ENCODE measurements at regions not wholly inside any gene's neighbourhood (a gene's known extent, or its start where the extent isn't known, plus 50 kb on each side); places are given as distances from the start of the nearest gene placed in this dataset.

- intact Hi-C loops (cut with micrococcal nuclease) = no loop called here
- Histone ChIP-seq H3K9me3 (replicated peaks) (no peaks in the 10 kb centered on the region), H3K4me3 (no peak overlapping the region), H3K27ac (replicated peaks) (no peak overlapping the region), H3K27me3 (ENCODE audit: low read depth) (no peaks in the 10 kb centered on the region), H3K4me1 (no peaks in the 10 kb centered on the region), H3K36me3 (no peaks in the 10 kb centered on the region)
- DNase-seq = no peak
- no peak for TF ChIP-seq CTCF (IDR thresholded peaks at IDR 0.05; ENCODE audit: borderline replicate concordance)
These were observed 1284.1 kb upstream of the ACO1 start for GRCh38 chr9:31100311-31100710.

- Histone ChIP-seq H3K9me3 (replicated peaks) (no peaks in the 10 kb centered on the region), H3K27me3 (ENCODE audit: low read depth) (no peaks in the 10 kb centered on the region), H3K4me1 (no peaks in the 10 kb centered on the region), H3K36me3 (no peaks in the 10 kb centered on the region), H3K27ac (replicated peaks) (no peak overlapping the region), H3K4me3 (no peak overlapping the region)
- DNase-seq = no peak
- intact Hi-C loops (cut with micrococcal nuclease) = no loop called here
- TF ChIP-seq CTCF (IDR thresholded peaks at IDR 0.05; ENCODE audit: borderline replicate concordance) = no peak
These were observed 1280.6 kb upstream of the ACO1 start for GRCh38 chr9:31103836-31104235.

- Histone ChIP-seq H3K4me1 (no peaks in the 10 kb centered on the region), H3K36me3 (no peaks in the 10 kb centered on the region), H3K9me3 (replicated peaks) (no peaks in the 10 kb centered on the region), H3K27me3 (ENCODE audit: low read depth) (no peaks in the 10 kb centered on the region), H3K4me3 (no peak overlapping the region), H3K27ac (replicated peaks) (no peak overlapping the region)
- no peak for DNase-seq
- no peak for TF ChIP-seq CTCF (IDR thresholded peaks at IDR 0.05; ENCODE audit: borderline replicate concordance)
- intact Hi-C loops (cut with micrococcal nuclease) = no loop called here
These were observed 1280.2 kb upstream of the ACO1 start for GRCh38 chr9:31104249-31104648.

GRCh38 chr9:31112491-31112890 lies 1272.0 kb upstream of the ACO1 start:
- H3K27me3 ChIP-seq (ENCODE audit: low read depth) = no peaks in the 10 kb centered on the region
- no peak for TF ChIP-seq CTCF (IDR thresholded peaks at IDR 0.05; ENCODE audit: borderline replicate concordance)
- H3K27ac ChIP-seq (replicated peaks) = no peak overlapping the region
- H3K9me3 ChIP-seq (replicated peaks) = no peaks in the 10 kb centered on the region
- H3K4me3 ChIP-seq = no peak overlapping the region
- no peaks in the 10 kb centered on the region for H3K4me1 ChIP-seq
- intact Hi-C loops (cut with micrococcal nuclease) = no loop called here
- no peaks in the 10 kb centered on the region for H3K36me3 ChIP-seq
- no peak for DNase-seq

GRCh38 chr9:31114346-31114745 lies 1270.1 kb upstream of the ACO1 start:
- H3K27me3 ChIP-seq (ENCODE audit: low read depth) = no peaks in the 10 kb centered on the region
- no peaks in the 10 kb centered on the region for H3K36me3 ChIP-seq
- H3K27ac ChIP-seq (replicated peaks) = no peak overlapping the region
- no peak overlapping the region for H3K4me3 ChIP-seq
- no peaks in the 10 kb centered on the region for H3K4me1 ChIP-seq
- no peak for TF ChIP-seq CTCF (IDR thresholded peaks at IDR 0.05; ENCODE audit: borderline replicate concordance)
- intact Hi-C loops (cut with micrococcal nuclease) = no loop called here
- no peaks in the 10 kb centered on the region for H3K9me3 ChIP-seq (replicated peaks)
- no peak for DNase-seq

Data from left ventricle myocardium inferior (tissue), 1 donor.